ENCODE measurements at regions not wholly inside any gene's neighbourhood (a gene's known extent, or its start where the extent isn't known, plus 50 kb on each side); places are given as distances from the start of the nearest gene placed in this dataset.

DNA sequence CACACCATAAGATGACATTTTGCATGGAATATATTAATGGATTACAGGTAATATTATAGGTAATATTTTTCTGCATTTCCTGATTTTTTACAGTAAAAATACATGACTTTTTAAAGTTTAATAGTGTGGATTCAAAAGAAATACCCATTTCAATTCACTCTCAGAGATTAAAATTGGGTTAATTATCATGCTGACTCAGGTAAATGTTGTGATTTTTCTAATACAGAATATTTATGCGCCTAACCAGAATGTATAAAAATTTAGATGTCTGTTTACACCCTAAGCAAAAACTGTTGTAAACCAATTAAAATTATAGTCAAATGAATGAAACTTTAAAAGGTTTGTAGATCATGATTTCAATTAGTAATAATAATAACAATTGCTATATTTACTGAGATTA, 117.2 kb upstream of the FLRT2 start:
- TF ChIP-seq, protein P1, sequence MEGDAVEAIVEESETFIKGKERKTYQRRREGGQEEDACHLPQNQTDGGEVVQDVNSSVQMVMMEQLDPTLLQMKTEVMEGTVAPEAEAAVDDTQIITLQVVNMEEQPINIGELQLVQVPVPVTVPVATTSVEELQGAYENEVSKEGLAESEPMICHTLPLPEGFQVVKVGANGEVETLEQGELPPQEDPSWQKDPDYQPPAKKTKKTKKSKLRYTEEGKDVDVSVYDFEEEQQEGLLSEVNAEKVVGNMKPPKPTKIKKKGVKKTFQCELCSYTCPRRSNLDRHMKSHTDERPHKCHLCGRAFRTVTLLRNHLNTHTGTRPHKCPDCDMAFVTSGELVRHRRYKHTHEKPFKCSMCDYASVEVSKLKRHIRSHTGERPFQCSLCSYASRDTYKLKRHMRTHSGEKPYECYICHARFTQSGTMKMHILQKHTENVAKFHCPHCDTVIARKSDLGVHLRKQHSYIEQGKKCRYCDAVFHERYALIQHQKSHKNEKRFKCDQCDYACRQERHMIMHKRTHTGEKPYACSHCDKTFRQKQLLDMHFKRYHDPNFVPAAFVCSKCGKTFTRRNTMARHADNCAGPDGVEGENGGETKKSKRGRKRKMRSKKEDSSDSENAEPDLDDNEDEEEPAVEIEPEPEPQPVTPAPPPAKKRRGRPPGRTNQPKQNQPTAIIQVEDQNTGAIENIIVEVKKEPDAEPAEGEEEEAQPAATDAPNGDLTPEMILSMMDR (IDR thresholded peaks at IDR 0.05): no peak
- Mint-ChIP-seq H3K27ac (no peak overlapping the region), H3K36me3 (peaks cover 0 to 2% of the 10 kb centered on the region in 2 donors), H3K9me3 (peaks cover 0 to 6% (median 1%) of the 10 kb centered on the region in 7 donors), H3K27me3 (ENCODE audit: low read depth in 3 of 3) (peaks cover 0 to 2% (median 0%) of the 10 kb centered on the region in 3 donors), H3K4me1 (peaks cover 33% of the 10 kb centered on the region), H3K4me3 (no peak overlapping the region)
- WGBS (ENCODE audit: insufficient coverage): no CpG with 5 or more reads among the region's 1 CpG
- Histone ChIP-seq H3K79me2 (ENCODE audit: insufficient read depth, low read length) (no peaks in the 10 kb centered on the region), H3K27ac (ENCODE audit: low read depth in 1 of 2, low read length in 2 of 2) (no peak overlapping the region), H3K4me3 (replicated peaks in 1 of 3; ENCODE audit: low read depth in 2 of 3, low read length in 3 of 3) (no peak overlapping the region), H2AFZ (ENCODE audit: insufficient read depth, low read depth, low read length, poor library complexity, severe bottlenecking) (no peak overlapping the region), H3K4me2 (replicated peaks; ENCODE audit: extremely low read depth, low read length, poor library complexity, severe bottlenecking) (no peak overlapping the region), H3K9me3 (replicated peaks in 1 of 2; ENCODE audit: control insufficient read depth in 1 of 2, insufficient read depth in 1 of 2, low read length in 2 of 2) (no peaks in the 10 kb centered on the region), H3K36me3 (replicated peaks in 1 of 2; ENCODE audit: control insufficient read depth in 1 of 2, insufficient read depth in 2 of 2, low read length in 2 of 2) (no peaks in the 10 kb centered on the region), H3K27me3 (ENCODE audit: control insufficient read depth in 2 of 2, insufficient read depth in 2 of 2, low read length in 2 of 2) (no peaks in the 10 kb centered on the region), H3K4me1 (ENCODE audit: control insufficient read depth in 1 of 2, insufficient read depth in 2 of 2, low read length in 2 of 2) (peaks cover 19 to 27% of the 10 kb centered on the region in 2 donors), H3K9ac (ENCODE audit: insufficient read depth, low read length, poor library complexity, severe bottlenecking) (no peak overlapping the region), H4K20me1 (ENCODE audit: insufficient read depth, low read length) (no peaks in the 10 kb centered on the region)
- intact Hi-C loops (cut with micrococcal nuclease): no loop called here
- DNase-seq: no peak

DNA sequence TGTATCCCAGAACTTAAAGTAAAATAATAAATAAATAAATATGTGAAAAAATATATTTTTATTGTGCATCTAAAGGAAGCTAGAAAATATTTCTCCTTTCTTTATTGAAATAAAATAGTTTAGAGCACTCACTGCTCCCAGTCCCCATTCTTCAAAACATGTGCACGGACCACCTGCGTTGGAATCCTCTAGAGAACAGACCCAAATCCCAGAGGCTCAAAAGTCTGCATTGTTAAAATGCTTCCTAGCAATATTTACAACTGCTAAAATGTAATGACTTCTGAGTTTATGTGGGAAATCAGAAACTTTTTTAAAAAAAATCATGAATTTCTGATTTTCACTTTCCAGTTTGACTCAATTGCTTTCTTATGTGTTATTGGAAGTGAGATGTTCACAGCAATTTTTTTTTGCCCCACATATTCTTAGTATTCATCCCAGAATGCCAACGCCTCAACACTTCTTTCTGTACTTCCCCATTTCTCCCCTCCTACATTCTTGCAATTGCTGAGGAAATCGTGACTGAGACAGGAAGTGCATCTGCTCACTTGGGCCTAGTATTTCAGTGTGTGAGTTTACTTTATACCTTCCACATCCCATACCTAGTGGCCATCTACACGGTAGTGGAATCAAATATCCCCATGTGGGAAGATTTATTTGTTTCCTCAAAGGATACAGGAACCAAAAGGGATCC, 116.0 kb upstream of the FLRT2 start:
- H3K4me1 Mint-ChIP-seq: peaks cover 33% of the 10 kb centered on the region
- intact Hi-C loops (cut with micrococcal nuclease): no loop called here
- Histone ChIP-seq H3K9ac (ENCODE audit: insufficient read depth, low read length, poor library complexity, severe bottlenecking) (no peak overlapping the region), H3K36me3 (replicated peaks in 1 of 2; ENCODE audit: control insufficient read depth in 1 of 2, insufficient read depth in 2 of 2, low read length in 2 of 2) (no peaks in the 10 kb centered on the region), H3K4me3 (replicated peaks in 1 of 3; ENCODE audit: low read depth in 2 of 3, low read length in 3 of 3) (no peak overlapping the region), H3K79me2 (ENCODE audit: insufficient read depth, low read length) (no peaks in the 10 kb centered on the region), H2AFZ (ENCODE audit: insufficient read depth, low read depth, low read length, poor library complexity, severe bottlenecking) (no peak overlapping the region), H3K4me2 (replicated peaks; ENCODE audit: extremely low read depth, low read length, poor library complexity, severe bottlenecking) (no peak overlapping the region), H3K27me3 (ENCODE audit: control insufficient read depth in 2 of 2, insufficient read depth in 2 of 2, low read length in 2 of 2) (no peaks in the 10 kb centered on the region), H3K9me3 (replicated peaks in 1 of 2; ENCODE audit: control insufficient read depth in 1 of 2, insufficient read depth in 1 of 2, low read length in 2 of 2) (no peaks in the 10 kb centered on the region), H3K27ac (ENCODE audit: low read depth in 1 of 2, low read length in 2 of 2) (peak overlapping the region in 1 of 2 donors; percentile 63), H3K4me1 (ENCODE audit: control insufficient read depth in 1 of 2, insufficient read depth in 2 of 2, low read length in 2 of 2) (peaks cover 19 to 27% of the 10 kb centered on the region in 2 donors), H4K20me1 (ENCODE audit: insufficient read depth, low read length) (no peaks in the 10 kb centered on the region)
- DNase-seq: peak; percentile 54 to 70 (median 59)
- peaks cover 0 to 2% (median 0%) of the 10 kb centered on the region in 3 donors for H3K27me3 Mint-ChIP-seq (ENCODE audit: low read depth in 3 of 3)
- H3K36me3 Mint-ChIP-seq: peaks cover 0 to 2% of the 10 kb centered on the region in 2 donors
- H3K27ac Mint-ChIP-seq: peak overlapping the region in 6 of 7 donors; percentile 12 to 66 (median 46)
- TF ChIP-seq, protein P1 (IDR thresholded peaks at IDR 0.05): no peak
- peaks cover 0 to 6% (median 1%) of the 10 kb centered on the region in 7 donors for H3K9me3 Mint-ChIP-seq
- no CpG with 5 or more reads among the region's 5 CpGs for WGBS (ENCODE audit: insufficient coverage)
- no peak overlapping the region for H3K4me3 Mint-ChIP-seq

All from CD14-positive monocyte (primary cell).